ENCODE measurements at regions not wholly inside any gene's neighbourhood (a gene's known extent, or its start where the extent isn't known, plus 50 kb on each side); places are given as distances from the start of the nearest gene placed in this dataset.
A peak's percentile ranks its signal among the peaks of the same experiment; 100 is the strongest.

DNA sequence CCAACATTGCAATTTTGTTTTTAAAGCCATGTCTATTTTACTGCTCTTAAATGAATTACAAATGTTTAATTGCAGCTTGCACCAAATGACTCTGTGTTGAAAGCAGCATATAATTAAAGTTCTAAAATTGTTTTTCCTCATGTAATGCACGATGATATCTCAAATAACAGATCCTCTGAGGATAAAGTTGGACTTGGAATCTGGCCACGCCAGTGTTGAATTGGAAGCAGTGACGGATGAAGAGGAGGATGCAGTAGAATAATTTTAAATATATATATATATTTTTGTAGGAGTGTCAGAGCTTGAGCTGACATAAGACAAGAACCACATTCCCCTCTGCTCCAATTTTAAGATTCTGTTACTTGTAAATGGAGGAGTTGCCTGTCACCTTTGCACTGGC lies 406.6 kb upstream of the DPPA4 start:
- Mint-ChIP-seq H3K4me1 (no peaks in the 10 kb centered on the region), H3K36me3 (ENCODE audit: insufficient read depth) (no peaks in the 10 kb centered on the region), H3K4me3 (no peak overlapping the region), H3K27ac (ENCODE audit: low read depth) (no peak overlapping the region), H3K9me3 (no peaks in the 10 kb centered on the region), H3K27me3 (no peaks in the 10 kb centered on the region)
- no peak for DNase-seq (ENCODE audit: low spot score in 2 of 2)
- no peak for ATAC-seq (replicated peaks; ENCODE audit: extremely low read depth, poor library complexity, severe bottlenecking)

DNA sequence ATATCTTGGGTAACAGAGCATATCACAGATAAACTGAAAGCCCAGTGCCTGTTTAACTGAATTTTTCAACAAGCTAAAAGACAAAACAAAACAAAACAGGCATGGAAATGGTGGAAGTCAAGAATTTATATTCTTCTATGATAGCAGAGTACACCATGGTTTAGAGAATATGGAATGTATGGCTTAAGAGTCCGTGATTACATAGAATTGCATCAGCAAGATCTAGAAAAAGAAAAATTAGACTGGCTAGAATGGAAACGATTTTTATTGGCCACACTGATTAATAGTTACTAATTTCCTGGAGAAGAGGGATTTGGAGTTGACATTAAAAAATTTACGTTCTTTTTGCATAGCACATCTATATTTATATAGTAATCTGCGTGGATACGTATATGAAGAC lies 435.2 kb upstream of the DPPA4 start:
- Mint-ChIP-seq H3K36me3 (ENCODE audit: insufficient read depth) (no peaks in the 10 kb centered on the region), H3K27ac (ENCODE audit: low read depth) (no peak overlapping the region), H3K27me3 (no peaks in the 10 kb centered on the region), H3K4me1 (peaks cover 13% of the 10 kb centered on the region), H3K4me3 (no peak overlapping the region), H3K9me3 (no peaks in the 10 kb centered on the region)
- no peak for DNase-seq (ENCODE audit: low spot score in 2 of 2)
- no peak for ATAC-seq (replicated peaks; ENCODE audit: extremely low read depth, poor library complexity, severe bottlenecking)

DNA sequence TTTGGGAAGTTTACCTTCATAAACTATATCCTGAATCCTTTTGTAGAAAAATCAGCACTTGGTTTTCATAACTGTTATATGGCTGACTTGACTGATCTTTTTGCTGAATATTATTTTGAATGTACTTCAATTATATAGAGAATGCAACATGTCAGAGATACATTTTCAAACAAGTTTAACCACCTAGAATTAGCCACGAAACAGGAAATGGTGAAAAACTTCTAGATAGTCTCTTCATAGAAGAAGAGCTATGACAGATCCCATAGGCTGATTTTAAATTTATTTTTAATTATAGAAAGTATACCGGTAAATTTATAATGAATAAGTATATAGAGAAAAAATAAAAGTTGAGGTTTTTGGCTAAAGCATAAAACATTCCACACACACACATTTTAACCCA lies 436.8 kb upstream of the DPPA4 start:
- Mint-ChIP-seq H3K4me1 (peaks cover 13% of the 10 kb centered on the region), H3K9me3 (peaks cover 2% of the 10 kb centered on the region), H3K27me3 (no peaks in the 10 kb centered on the region), H3K27ac (ENCODE audit: low read depth) (peak overlapping the region; percentile 11), H3K36me3 (ENCODE audit: insufficient read depth) (no peaks in the 10 kb centered on the region), H3K4me3 (no peak overlapping the region)
- ATAC-seq (replicated peaks; ENCODE audit: extremely low read depth, poor library complexity, severe bottlenecking), result no peak
- no peak for DNase-seq (ENCODE audit: low spot score in 2 of 2)

DNA sequence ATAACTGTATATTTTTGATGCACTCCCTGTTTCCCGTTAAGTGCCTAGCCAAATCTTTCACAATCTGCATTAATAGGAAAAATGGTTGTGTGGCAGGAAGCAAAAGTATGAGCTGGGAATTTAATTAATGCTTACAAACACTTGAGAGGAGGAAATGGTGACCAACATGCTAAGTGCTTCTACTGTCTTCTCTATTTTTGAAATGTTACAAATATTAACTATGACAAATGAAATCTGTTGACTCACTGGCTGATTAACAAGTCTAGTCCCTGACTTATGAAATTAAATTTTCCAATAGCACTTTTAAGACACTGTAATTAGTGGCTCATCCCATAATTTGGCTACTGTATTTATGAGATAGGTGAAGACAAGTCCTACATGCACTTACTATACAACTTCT lies 446.9 kb upstream of the DPPA4 start:
- no peak overlapping the region for H3K27ac Mint-ChIP-seq (ENCODE audit: low read depth)
- DNase-seq (ENCODE audit: low spot score in 2 of 2) (no peak), ATAC-seq (replicated peaks; ENCODE audit: extremely low read depth, poor library complexity, severe bottlenecking) (no peak)
- no peaks in the 10 kb centered on the region for H3K36me3 Mint-ChIP-seq (ENCODE audit: insufficient read depth)
- peaks cover 14% of the 10 kb centered on the region for H3K9me3 Mint-ChIP-seq
- no peaks in the 10 kb centered on the region for H3K27me3 Mint-ChIP-seq
- H3K4me3 Mint-ChIP-seq, result no peak overlapping the region
- H3K4me1 Mint-ChIP-seq, result peaks cover 8% of the 10 kb centered on the region

DNA sequence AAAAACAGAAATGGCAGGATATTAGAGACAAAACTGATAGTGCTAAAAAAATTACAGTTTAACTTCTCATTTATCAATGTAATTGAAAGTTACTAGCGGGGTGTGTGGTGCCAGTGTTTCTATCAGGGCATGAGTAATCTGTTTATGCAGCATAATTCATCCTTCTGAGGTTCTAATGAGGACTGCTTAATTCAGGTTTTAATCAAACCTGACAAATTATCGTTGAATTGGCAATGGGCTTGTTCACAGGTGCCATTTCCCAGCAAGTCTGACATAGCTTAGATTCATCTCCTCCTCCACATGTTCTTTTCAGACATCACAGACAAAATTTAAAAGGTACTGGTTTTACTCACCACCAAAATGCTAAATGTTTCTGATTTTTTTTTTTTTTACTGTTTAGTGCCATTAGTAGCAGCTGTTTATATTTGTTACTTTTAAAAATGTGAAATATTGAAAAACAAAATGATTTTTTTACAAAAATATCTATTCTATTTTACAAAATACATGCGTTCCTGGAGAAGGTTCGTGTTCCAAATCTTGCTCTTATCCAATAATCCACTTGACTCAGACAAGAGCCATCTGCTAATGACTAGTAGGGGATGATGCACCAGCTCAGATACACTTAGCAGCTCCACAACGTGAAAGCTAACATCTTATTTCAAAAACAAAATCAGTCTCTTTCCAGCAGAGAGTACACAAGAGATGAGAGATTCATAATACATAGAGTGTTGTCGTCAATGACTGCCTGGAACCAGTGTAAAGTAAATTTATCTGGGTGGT lies 447.7 kb upstream of the DPPA4 start:
- no peaks in the 10 kb centered on the region for H3K36me3 Mint-ChIP-seq (ENCODE audit: insufficient read depth)
- H3K27ac Mint-ChIP-seq (ENCODE audit: low read depth), result no peak overlapping the region
- H3K4me1 Mint-ChIP-seq, result peaks cover 8% of the 10 kb centered on the region
- DNase-seq (ENCODE audit: low spot score in 2 of 2) (no peak), ATAC-seq (replicated peaks; ENCODE audit: extremely low read depth, poor library complexity, severe bottlenecking) (no peak)
- H3K4me3 Mint-ChIP-seq, result no peak overlapping the region
- H3K27me3 Mint-ChIP-seq, result no peaks in the 10 kb centered on the region
- H3K9me3 Mint-ChIP-seq, result peaks cover 10% of the 10 kb centered on the region

DNA sequence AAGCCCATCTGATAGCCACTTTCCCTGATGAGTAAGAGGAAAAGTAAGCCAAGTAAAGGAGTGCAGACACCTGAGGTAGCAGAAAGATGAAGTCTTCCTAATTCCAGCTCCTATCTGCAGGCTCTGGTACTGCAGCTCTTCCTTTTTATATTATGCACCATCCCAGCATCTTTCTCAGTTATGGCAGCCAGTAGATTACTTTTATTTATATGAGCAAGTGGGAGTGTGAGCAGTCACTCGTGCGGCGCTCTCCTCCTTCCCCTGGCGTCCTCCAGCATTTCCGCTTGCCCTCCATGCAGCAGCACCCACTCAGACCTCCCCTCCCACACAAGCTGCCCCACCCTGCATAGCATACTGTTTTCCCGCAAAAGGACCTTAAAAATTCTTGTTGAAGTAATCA lies 465.9 kb upstream of the DPPA4 start:
- Mint-ChIP-seq H3K36me3 (ENCODE audit: insufficient read depth) (peaks cover 3% of the 10 kb centered on the region), H3K27me3 (no peaks in the 10 kb centered on the region), H3K4me3 (no peak overlapping the region), H3K9me3 (peaks cover 5% of the 10 kb centered on the region), H3K27ac (ENCODE audit: low read depth) (no peak overlapping the region), H3K4me1 (peaks cover 44% of the 10 kb centered on the region)
- ATAC-seq (replicated peaks; ENCODE audit: extremely low read depth, poor library complexity, severe bottlenecking) (no peak), DNase-seq (ENCODE audit: low spot score in 2 of 2) (no peak)

DNA sequence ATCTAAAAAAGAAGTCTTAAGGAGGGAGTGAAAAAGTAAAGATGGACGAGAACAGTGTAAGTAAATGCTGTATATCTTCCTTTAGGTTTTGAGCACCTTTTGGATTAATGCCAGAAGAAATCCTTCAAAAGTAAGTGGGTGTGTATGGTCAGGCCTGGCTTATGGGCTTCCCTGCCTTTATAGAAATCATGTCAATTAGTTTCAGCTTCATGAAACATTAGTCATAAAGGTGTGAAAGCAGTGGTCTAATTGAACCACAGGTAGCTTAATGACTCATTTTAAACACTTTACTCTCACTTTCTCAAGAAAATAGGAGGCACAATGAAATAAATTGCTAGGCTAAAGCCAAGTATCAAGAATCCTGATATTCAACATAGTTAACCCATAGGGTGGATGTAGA lies 467.4 kb upstream of the DPPA4 start:
- DNase-seq (ENCODE audit: low spot score in 2 of 2) (no peak), ATAC-seq (replicated peaks; ENCODE audit: extremely low read depth, poor library complexity, severe bottlenecking) (peak; percentile 70)
- H3K4me3 Mint-ChIP-seq, result peak overlapping the region; percentile 62
- H3K4me1 Mint-ChIP-seq, result peaks cover 55% of the 10 kb centered on the region
- peaks cover 3% of the 10 kb centered on the region for H3K36me3 Mint-ChIP-seq (ENCODE audit: insufficient read depth)
- no peaks in the 10 kb centered on the region for H3K9me3 Mint-ChIP-seq
- peak overlapping the region; percentile 29 for H3K27ac Mint-ChIP-seq (ENCODE audit: low read depth)
- H3K27me3 Mint-ChIP-seq, result no peaks in the 10 kb centered on the region

DNA sequence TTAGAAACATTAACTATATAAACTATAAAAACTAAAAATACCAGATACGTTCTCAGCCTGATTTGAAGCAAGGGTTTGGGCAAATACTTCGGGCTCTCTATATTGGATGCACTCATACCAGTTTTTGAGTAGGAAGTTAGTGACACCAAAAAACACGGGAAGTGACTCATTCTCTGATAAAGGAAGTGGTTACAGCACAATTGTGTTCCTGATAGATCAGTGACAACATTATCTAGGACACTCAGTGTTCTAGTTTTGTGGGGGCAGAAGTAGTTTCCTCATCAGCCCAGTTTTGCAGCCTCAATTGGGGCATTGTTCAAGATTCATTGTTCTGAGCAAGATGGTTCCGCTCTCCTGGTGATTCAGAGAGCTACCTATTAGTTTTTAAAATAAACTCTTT lies 469.6 kb upstream of the DPPA4 start:
- no peaks in the 10 kb centered on the region for H3K27me3 Mint-ChIP-seq
- ATAC-seq (replicated peaks; ENCODE audit: extremely low read depth, poor library complexity, severe bottlenecking) (peak; percentile 92), DNase-seq (ENCODE audit: low spot score in 2 of 2) (peak in 1 of 2 donors; percentile 36)
- peaks cover 3% of the 10 kb centered on the region for H3K36me3 Mint-ChIP-seq (ENCODE audit: insufficient read depth)
- no peaks in the 10 kb centered on the region for H3K9me3 Mint-ChIP-seq
- H3K4me3 Mint-ChIP-seq, result peak overlapping the region; percentile 54
- H3K27ac Mint-ChIP-seq (ENCODE audit: low read depth), result peak overlapping the region; percentile 68
- peaks cover 55% of the 10 kb centered on the region for H3K4me1 Mint-ChIP-seq

DNA sequence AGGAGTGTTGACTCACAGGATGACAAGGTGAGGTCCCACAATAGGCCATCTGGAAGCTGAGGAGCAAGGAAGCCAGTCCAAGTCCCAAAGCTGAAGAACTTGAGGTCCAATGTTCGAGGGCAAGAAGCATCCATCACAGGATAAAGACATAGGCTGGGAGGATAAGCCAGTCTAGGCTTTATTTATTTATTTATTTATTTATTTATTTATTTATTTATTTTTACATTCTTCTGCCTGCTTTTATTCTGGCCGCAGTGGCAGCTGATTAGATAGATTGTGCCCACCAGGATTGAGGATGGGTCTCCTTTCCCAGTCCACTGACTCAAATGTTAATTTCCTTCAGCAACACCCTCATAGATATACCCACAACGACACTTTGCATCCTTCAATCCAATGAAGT lies 472.2 kb upstream of the DPPA4 start:
- ATAC-seq (replicated peaks; ENCODE audit: extremely low read depth, poor library complexity, severe bottlenecking) (no peak), DNase-seq (ENCODE audit: low spot score in 2 of 2) (no peak)
- peaks cover 45% of the 10 kb centered on the region for H3K4me1 Mint-ChIP-seq
- H3K27ac Mint-ChIP-seq (ENCODE audit: low read depth), result peak overlapping the region; percentile 26
- no peaks in the 10 kb centered on the region for H3K27me3 Mint-ChIP-seq
- peaks cover 3% of the 10 kb centered on the region for H3K36me3 Mint-ChIP-seq (ENCODE audit: insufficient read depth)
- H3K4me3 Mint-ChIP-seq, result no peak overlapping the region
- H3K9me3 Mint-ChIP-seq, result no peaks in the 10 kb centered on the region

DNA sequence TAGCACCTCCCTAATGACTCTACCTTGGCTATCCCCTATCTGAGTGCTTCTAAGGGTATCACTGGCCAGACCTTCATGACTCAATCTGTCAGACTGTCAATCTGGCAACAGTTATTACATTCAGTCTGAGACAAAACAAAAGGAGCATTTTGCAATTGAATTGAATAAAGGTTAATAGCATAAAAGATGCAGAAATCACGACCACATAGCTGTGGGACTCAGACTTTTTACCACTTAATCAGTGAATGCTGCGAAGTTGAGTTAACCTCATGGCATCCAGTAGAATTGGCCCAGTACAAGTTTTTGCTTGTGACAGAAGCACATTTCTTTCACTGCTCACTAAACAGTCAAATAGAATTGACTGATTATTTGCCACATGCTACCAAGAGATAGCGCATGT lies 480.7 kb upstream of the DPPA4 start:
- H3K4me3 Mint-ChIP-seq, result no peak overlapping the region
- peaks cover 4% of the 10 kb centered on the region for H3K4me1 Mint-ChIP-seq
- H3K27ac Mint-ChIP-seq (ENCODE audit: low read depth), result no peak overlapping the region
- no peaks in the 10 kb centered on the region for H3K9me3 Mint-ChIP-seq
- ATAC-seq (replicated peaks; ENCODE audit: extremely low read depth, poor library complexity, severe bottlenecking), result no peak
- no peak for DNase-seq (ENCODE audit: low spot score in 2 of 2)
- H3K27me3 Mint-ChIP-seq, result no peaks in the 10 kb centered on the region
- no peaks in the 10 kb centered on the region for H3K36me3 Mint-ChIP-seq (ENCODE audit: insufficient read depth)

DNA sequence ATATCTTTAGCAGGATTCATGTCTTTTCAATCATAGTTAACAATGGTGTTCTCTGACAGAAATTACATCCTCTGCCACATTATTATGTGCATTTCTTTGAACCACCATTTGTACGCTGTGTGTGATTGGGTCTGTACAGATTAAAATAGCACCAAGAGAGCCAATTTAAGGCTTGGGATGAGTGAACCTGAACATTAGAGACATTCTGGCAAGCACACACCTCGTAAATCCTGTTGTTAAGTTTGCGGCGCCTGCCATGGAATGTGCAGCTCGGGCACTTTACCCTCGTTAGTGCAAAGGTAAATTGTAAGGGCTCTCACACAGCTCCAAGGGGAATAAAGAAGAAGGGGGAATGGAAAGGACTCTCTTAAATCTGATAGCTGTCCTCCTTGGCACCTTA lies 482.4 kb upstream of the DPPA4 start:
- Mint-ChIP-seq H3K9me3 (no peaks in the 10 kb centered on the region), H3K36me3 (ENCODE audit: insufficient read depth) (no peaks in the 10 kb centered on the region), H3K4me1 (peaks cover 6% of the 10 kb centered on the region), H3K4me3 (no peak overlapping the region), H3K27ac (ENCODE audit: low read depth) (no peak overlapping the region), H3K27me3 (no peaks in the 10 kb centered on the region)
- DNase-seq (ENCODE audit: low spot score in 2 of 2) (no peak), ATAC-seq (replicated peaks; ENCODE audit: extremely low read depth, poor library complexity, severe bottlenecking) (no peak)

DNA sequence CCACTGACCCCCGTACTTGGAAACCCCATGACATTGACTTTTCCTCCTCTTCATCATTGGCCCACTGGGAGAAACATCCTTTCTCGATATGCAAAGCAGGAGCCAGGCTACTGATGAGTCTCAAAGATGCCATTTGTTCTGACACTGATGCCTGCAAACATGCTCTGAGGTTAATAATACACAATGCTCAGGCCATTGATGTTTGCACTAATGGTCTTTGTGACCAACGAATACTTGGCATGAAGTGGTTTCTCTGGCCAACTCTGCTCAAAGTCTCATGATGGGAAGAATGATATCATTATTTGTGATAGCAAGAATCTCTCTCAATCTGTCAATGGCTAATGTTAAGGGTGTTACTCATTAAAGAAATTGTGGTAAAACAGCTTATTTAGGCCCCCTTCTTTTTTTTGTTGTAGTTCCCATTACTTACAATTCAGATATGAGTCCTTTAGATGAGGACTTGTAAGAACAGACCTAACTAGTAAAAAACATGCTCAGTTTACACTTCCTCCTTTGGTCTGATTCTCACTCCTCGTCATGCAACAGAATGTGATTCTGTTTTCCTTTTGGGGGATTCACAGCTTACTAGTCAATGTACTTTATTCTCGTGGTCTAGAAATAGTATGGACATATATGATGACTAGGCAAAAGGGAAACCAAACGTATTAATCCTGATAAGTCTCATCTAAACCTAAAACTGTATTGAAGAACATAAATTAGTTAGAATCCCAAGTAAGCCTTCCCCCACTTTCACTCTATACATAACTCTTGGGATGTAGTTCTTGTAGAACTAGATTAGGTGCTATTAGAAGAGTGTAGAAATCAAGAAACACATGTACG lies 488.8 kb upstream of the DPPA4 start:
- no peak for ATAC-seq (replicated peaks; ENCODE audit: extremely low read depth, poor library complexity, severe bottlenecking)
- H3K4me3 Mint-ChIP-seq, result no peak overlapping the region
- no peaks in the 10 kb centered on the region for H3K27me3 Mint-ChIP-seq
- no peak for DNase-seq (ENCODE audit: low spot score in 2 of 2)
- peaks cover 6% of the 10 kb centered on the region for H3K4me1 Mint-ChIP-seq
- no peak overlapping the region for H3K27ac Mint-ChIP-seq (ENCODE audit: low read depth)
- no peaks in the 10 kb centered on the region for H3K9me3 Mint-ChIP-seq
- H3K36me3 Mint-ChIP-seq (ENCODE audit: insufficient read depth), result no peaks in the 10 kb centered on the region

DNA sequence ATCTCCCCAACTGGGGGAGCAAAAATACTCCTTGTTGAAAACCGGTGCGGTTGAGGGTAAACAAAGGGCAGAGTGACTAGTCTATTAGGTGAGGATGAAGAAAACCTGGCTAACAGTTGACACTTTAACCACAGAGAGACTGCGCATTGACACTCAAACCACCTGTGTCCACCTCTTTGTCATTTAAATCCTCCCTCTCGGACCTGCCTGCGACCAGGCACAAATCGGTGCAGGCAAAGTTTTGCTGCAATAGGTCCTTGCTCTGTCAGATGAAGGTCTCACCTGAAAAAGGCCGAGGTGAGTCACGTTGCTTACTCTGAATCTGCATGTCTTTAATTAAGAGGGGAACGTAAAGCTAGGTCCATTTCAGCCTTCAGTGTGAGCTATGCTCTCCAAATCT lies 494.1 kb upstream of the DPPA4 start:
- no peaks in the 10 kb centered on the region for H3K27me3 Mint-ChIP-seq
- H3K27ac Mint-ChIP-seq (ENCODE audit: low read depth), result no peak overlapping the region
- DNase-seq (ENCODE audit: low spot score in 2 of 2) (no peak), ATAC-seq (replicated peaks; ENCODE audit: extremely low read depth, poor library complexity, severe bottlenecking) (no peak)
- no peaks in the 10 kb centered on the region for H3K36me3 Mint-ChIP-seq (ENCODE audit: insufficient read depth)
- no peak overlapping the region for H3K4me3 Mint-ChIP-seq
- no peaks in the 10 kb centered on the region for H3K4me1 Mint-ChIP-seq
- no peaks in the 10 kb centered on the region for H3K9me3 Mint-ChIP-seq

All from central memory CD8-positive, alpha-beta T cell (primary cell).